K562 (cell line): ENCODE measurements at regions not wholly inside any gene's neighbourhood (a gene's known extent, or its start where the extent isn't known, plus 50 kb on each side); places are given as distances from the start of the nearest gene placed in this dataset.

Experiments used
- ATAC-seq: fragments of 200-7000 bp; cut with Tn5 transposase; 3 replicates; pipeline ENCODE4 v1.9.1; 2020; ENCODE audit warnings: moderate library complexity
- BruUV-seq: library from RNA; stranded (reverse); fragments of 400-500 nt; replicated peaks from 2 replicates; lab custom pipeline; 2021; lab: Mats Ljungman, UMichigan
- CTCF ChIA-PET: fragments of 300-600 bp; formaldehyde crosslinking; extraction: SDS; loops from one replicate; lab custom pipeline; 2021; ENCODE audit warnings: low intra/inter-chr PET ratio; lab: Yijun Ruan, JAX
- POLR2A ChIA-PET: fragments of 300-600, 350-650 bp; sonication (Branson Sonifier 250); formaldehyde crosslinking; extraction: SDS; loops from one replicate; lab custom pipeline; 2021; ENCODE audit warnings: antibody characterized with exemption, inconsistent platforms; lab: Yijun Ruan, JAX
- DNase-seq, 4 experiments: peaks; one replicate each; pipeline versions ENCODE4 v3.0.0 to v3.0.0-alpha.2; 2011 to 2018; ENCODE audit warnings: low spot score in 3 of 4, mixed read lengths in 3 of 4; ENCODE audit errors: extremely low read depth in 1 of 4
- FAIRE-seq: peaks from 2 replicates; lab custom pipeline; 2011; peaks lifted over from hg19 to GRCh38; lab: Jason Lieb, UNC
- H2AFZ ChIP-seq: 2 replicates; pipeline ENCODE4 v1.6.0; 2011; ENCODE audit warnings: low read depth, low read length, control low read depth, inconsistent platforms
- H3K27ac ChIP-seq: fragments of 200-600 bp; 3 replicates; pipeline ENCODE4 v1.8.0; 2011; ENCODE audit warnings: low read depth, mild to moderate bottlenecking, control low read depth, inconsistent platforms, low read length, moderate library complexity, mixed read lengths; ENCODE audit errors: extremely low read depth
- H3K27me3 ChIP-seq, 2 experiments: fragments of 300-600 bp in 1 of 2; 2 replicates in 1 of 2; 3 replicates in 1 of 2; pipeline versions ENCODE4 v1.6.0 to v1.8.0; 2011; ENCODE audit warnings: inconsistent platforms in 2 of 2, low read length in 2 of 2, mild to moderate bottlenecking in 1 of 2, mixed read lengths in 1 of 2, moderate library complexity in 1 of 2; ENCODE audit not compliant: control insufficient read depth in 2 of 2, insufficient read depth in 2 of 2
- H3K36me3 ChIP-seq: fragments of 300-600 bp; 3 replicates; pipeline ENCODE4 v1.8.0; 2011; ENCODE audit warnings: mild to moderate bottlenecking, low read length, inconsistent platforms; ENCODE audit not compliant: control insufficient read depth, insufficient read depth
- H3K4me1 ChIP-seq, 2 experiments: fragments of 200-600 bp in 1 of 2; replicated peaks in 1 of 2; 2 replicates in 1 of 2; 3 replicates in 1 of 2; pipeline versions ENCODE4 v1.5.1 to v1.8.0; 2011; ENCODE audit warnings: inconsistent platforms in 2 of 2, low read length in 2 of 2, mild to moderate bottlenecking in 1 of 2, mixed read lengths in 1 of 2, moderate library complexity in 1 of 2; ENCODE audit not compliant: control insufficient read depth in 2 of 2, insufficient read depth in 2 of 2
- H3K4me2 ChIP-seq: 2 replicates; pipeline ENCODE4 v1.6.1; 2011; ENCODE audit warnings: low read length, control low read depth, inconsistent platforms, mixed read lengths; ENCODE audit not compliant: insufficient read depth
- H3K4me3 ChIP-seq: fragments of 200-600 bp; sonication (generic), shearing (Covaris generic); 2 replicates; pipeline ENCODE4 v1.5.1; 2016; ENCODE audit warnings: control low read depth, inconsistent platforms
- H3K79me2 ChIP-seq: fragments of 200-600 bp; 3 replicates; pipeline ENCODE4 v1.8.0; 2011; ENCODE audit warnings: low read length, inconsistent platforms; ENCODE audit not compliant: control insufficient read depth, insufficient read depth
- H3K9ac ChIP-seq, 2 experiments: 2 replicates each; pipeline versions ENCODE4 v1.6.0 to v1.6.1; 2011; ENCODE audit warnings: low read depth in 2 of 2, low read length in 2 of 2, control low read depth in 1 of 2, inconsistent platforms in 1 of 2, mild to moderate bottlenecking in 1 of 2, mixed read lengths in 1 of 2; ENCODE audit not compliant: insufficient read depth in 1 of 2
- H3K9me1 ChIP-seq: one replicate; pipeline ENCODE4 v1.6.0; 2011; ENCODE audit warnings: inconsistent platforms, mild to moderate bottlenecking, low read length, moderate library complexity; ENCODE audit not compliant: control insufficient read depth, insufficient read depth
- H3K9me3 ChIP-seq: replicated peaks from 2 replicates; pipeline ENCODE4 v1.5.1; 2011; ENCODE audit warnings: low read depth, low read length, inconsistent platforms; ENCODE audit not compliant: control insufficient read depth, insufficient read depth
- H4K20me1 ChIP-seq: replicated peaks from 2 replicates; pipeline ENCODE4 v1.6.1; 2011; ENCODE audit warnings: low read length, inconsistent platforms, mixed read lengths; ENCODE audit not compliant: control insufficient read depth, insufficient read depth
- DMBX1 ChIP-seq: fragments of 250-450 bp; sonication (Bioruptor Pico); IDR thresholded peaks from 2 replicates; pipeline ENCODE4 v1.8.0; 2022; ENCODE audit warnings: inconsistent platforms, mild to moderate bottlenecking, moderate library complexity, borderline replicate concordance
- GABPA ChIP-seq: fragments of 200-800 bp; sonication (Bioruptor generic); conservative IDR thresholded peaks from 2 replicates; pipeline ENCODE4 v1.6.1; 2016; ENCODE audit warnings: low read depth, missing genetic modification characterization, missing compliant biosample characterization
- PURB ChIP-seq: sonication (generic); formaldehyde crosslinking; IDR thresholded peaks from 2 replicates; pipeline ENCODE4 v1.9.0; 2021; ENCODE audit warnings: low read depth, mild to moderate bottlenecking, missing genetic modification reagents
- STAT5A ChIP-seq: IDR thresholded peaks from 2 replicates; pipeline ENCODE4 v1.6.1; 2012; ENCODE audit warnings: low read length, inconsistent platforms, borderline replicate concordance
- WGBS: fragments of 100-300 bp; shearing (Covaris generic); methylation state at CpG from one replicate; pipeline ENCODE4 v1.1.6; 2016; ENCODE audit warnings: low coverage, mixed read lengths; ENCODE audit not compliant: insufficient coverage; ENCODE audit errors: missing lambda C conversion rate; 5-methylcytosine and 5-hydroxymethylcytosine counted together
- in situ Hi-C: fragments of 300-500 bp; cut with MboI; formaldehyde crosslinking; loops from 4 replicates; pipeline ENCODE4 v1.15.0; 2018; ENCODE audit warnings: inconsistent platforms, mixed read lengths
- intact Hi-C: fragments of 100-400 bp; cut with micrococcal nuclease; formaldehyde crosslinking; loops from 2 replicates; pipeline ENCODE4 v1.14.2; 2022
- TF ChIP-seq, protein P1 (sequence below): fragments of 250-450 bp; sonication (Bioruptor Pico); IDR thresholded peaks from 2 replicates; pipeline ENCODE4 v1.9.0; 2021; ENCODE audit warnings: mild to moderate bottlenecking, inconsistent platforms
- TF ChIP-seq, protein P2 (sequence below): fragments of 250-450 bp; sonication (Bioruptor Pico); IDR thresholded peaks from 2 replicates; pipeline ENCODE4 v1.8.0; 2021; ENCODE audit warnings: mild to moderate bottlenecking, moderate library complexity

DNA sequence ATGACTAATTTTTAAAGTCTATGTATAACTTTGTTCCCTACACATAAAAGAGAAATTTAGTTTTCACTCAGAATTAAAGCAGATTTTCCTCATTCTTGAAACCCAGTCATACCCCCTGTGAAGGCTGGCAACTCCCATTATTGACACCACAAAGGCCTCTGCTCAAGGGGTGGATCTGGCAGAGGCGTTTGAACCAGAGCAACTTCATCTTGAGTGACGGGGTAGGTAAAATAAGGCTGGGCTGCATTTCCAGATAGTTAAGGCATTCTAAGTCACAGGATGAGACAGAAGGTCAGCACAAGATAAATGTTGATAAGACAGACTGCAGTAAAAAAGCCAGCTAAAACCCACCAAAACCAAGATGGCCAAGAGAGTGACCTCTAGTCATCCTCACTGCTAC, 177.2 kb upstream of the OR13F1 start:
- Histone ChIP-seq H3K4me3 (no peak overlapping the region), H3K4me1 (no peaks in the 10 kb centered on the region), H3K9me3 (no peaks in the 10 kb centered on the region), H3K27ac (no peak overlapping the region), H3K9ac (no peak overlapping the region), H2AFZ (no peak overlapping the region), H3K79me2 (no peaks in the 10 kb centered on the region), H4K20me1 (no peaks in the 10 kb centered on the region), H3K9me1 (no peaks in the 10 kb centered on the region), H3K4me2 (no peak overlapping the region), H3K36me3 (no peaks in the 10 kb centered on the region), H3K27me3 (no peaks in the 10 kb centered on the region)
- CTCF ChIA-PET: interaction anchor here (0.7 kb wide), 1 partner anchor 325 kb away, joined by 3 read pairs; no protein-coding TSS in a partner anchor
- ATAC-seq (no peak), FAIRE-seq (no peak), DNase-seq (no peak)
- POLR2A ChIA-PET: no interaction called here
- in situ Hi-C loops: no loop called here
- BruUV-seq: no TSS peak
- 0% methylated on average over 2 of the region's 2 CpGs for WGBS
- intact Hi-C loops: no loop called here
- TF ChIP-seq GABPA (tag) (no peak), PURB (CRISPR knock-in tag) (no peak), STAT5A (no peak), DMBX1 (peak; percentile 92; the same call in 1 of the 2 replicates)
- TF ChIP-seq, protein P1, sequence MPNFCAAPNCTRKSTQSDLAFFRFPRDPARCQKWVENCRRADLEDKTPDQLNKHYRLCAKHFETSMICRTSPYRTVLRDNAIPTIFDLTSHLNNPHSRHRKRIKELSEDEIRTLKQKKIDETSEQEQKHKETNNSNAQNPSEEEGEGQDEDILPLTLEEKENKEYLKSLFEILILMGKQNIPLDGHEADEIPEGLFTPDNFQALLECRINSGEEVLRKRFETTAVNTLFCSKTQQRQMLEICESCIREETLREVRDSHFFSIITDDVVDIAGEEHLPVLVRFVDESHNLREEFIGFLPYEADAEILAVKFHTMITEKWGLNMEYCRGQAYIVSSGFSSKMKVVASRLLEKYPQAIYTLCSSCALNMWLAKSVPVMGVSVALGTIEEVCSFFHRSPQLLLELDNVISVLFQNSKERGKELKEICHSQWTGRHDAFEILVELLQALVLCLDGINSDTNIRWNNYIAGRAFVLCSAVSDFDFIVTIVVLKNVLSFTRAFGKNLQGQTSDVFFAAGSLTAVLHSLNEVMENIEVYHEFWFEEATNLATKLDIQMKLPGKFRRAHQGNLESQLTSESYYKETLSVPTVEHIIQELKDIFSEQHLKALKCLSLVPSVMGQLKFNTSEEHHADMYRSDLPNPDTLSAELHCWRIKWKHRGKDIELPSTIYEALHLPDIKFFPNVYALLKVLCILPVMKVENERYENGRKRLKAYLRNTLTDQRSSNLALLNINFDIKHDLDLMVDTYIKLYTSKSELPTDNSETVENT (CRISPR knock-in tag): no peak
- TF ChIP-seq, protein P2, sequence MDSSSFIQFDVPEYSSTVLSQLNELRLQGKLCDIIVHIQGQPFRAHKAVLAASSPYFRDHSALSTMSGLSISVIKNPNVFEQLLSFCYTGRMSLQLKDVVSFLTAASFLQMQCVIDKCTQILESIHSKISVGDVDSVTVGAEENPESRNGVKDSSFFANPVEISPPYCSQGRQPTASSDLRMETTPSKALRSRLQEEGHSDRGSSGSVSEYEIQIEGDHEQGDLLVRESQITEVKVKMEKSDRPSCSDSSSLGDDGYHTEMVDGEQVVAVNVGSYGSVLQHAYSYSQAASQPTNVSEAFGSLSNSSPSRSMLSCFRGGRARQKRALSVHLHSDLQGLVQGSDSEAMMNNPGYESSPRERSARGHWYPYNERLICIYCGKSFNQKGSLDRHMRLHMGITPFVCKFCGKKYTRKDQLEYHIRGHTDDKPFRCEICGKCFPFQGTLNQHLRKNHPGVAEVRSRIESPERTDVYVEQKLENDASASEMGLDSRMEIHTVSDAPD (CRISPR knock-in tag): no peak
